ENCODE measurements at regions not wholly inside any gene's neighbourhood (a gene's known extent, or its start where the extent isn't known, plus 50 kb on each side); places are given as distances from the start of the nearest gene placed in this dataset.

DNA sequence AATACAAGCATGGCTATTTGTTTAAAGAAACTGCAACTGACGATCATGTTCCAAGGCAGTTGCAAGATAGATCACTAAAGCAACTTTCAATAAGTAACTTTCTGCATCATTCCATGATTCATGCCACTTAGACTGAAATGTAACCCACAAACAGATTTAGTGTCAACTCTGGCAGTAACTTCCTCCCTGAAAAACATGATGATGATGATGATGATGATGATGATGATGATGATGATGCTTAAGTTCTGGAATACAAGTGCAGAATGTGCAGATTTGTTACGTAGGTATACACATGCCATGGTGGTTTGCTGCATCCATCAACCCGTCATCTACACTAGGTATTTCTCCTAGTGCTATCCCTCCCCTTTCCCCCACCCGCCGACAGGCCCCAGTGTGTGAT lies 754.7 kb downstream of the INHBA start:
- TF ChIP-seq POLR2A (IDR thresholded peaks at IDR 0.05) (no peak), POLR2AphosphoS5 (IDR thresholded peaks at IDR 0.05) (no peak)
- TF ChIP-seq, protein P1, sequence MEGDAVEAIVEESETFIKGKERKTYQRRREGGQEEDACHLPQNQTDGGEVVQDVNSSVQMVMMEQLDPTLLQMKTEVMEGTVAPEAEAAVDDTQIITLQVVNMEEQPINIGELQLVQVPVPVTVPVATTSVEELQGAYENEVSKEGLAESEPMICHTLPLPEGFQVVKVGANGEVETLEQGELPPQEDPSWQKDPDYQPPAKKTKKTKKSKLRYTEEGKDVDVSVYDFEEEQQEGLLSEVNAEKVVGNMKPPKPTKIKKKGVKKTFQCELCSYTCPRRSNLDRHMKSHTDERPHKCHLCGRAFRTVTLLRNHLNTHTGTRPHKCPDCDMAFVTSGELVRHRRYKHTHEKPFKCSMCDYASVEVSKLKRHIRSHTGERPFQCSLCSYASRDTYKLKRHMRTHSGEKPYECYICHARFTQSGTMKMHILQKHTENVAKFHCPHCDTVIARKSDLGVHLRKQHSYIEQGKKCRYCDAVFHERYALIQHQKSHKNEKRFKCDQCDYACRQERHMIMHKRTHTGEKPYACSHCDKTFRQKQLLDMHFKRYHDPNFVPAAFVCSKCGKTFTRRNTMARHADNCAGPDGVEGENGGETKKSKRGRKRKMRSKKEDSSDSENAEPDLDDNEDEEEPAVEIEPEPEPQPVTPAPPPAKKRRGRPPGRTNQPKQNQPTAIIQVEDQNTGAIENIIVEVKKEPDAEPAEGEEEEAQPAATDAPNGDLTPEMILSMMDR (IDR thresholded peaks at IDR 0.05 in 8 of 11, conservative IDR thresholded peaks at IDR 0.05 in 3 of 11), result no peak
- no peak for DNase-seq
- no peaks in the 10 kb centered on the region for H3K27me3 ChIP-seq (replicated peaks in 1 of 7)
- H3K4me1 ChIP-seq, result no peaks in the 10 kb centered on the region
- H3K9me3 ChIP-seq, result peaks cover 7 to 47% (median 40%) of the 10 kb centered on the region in 8 donors
- no peaks in the 10 kb centered on the region for H3K36me3 ChIP-seq
- H3K27ac ChIP-seq, result no peak overlapping the region
- 87 to 95% (median 90%) methylated on average over 4 to 5 of the region's 5 CpGs for WGBS, 5 donors
- H3K4me3 ChIP-seq, result no peak overlapping the region
- intact Hi-C loops (cut with DNase I; ENCODE audit: low total_unique reads), result no loop called here

DNA sequence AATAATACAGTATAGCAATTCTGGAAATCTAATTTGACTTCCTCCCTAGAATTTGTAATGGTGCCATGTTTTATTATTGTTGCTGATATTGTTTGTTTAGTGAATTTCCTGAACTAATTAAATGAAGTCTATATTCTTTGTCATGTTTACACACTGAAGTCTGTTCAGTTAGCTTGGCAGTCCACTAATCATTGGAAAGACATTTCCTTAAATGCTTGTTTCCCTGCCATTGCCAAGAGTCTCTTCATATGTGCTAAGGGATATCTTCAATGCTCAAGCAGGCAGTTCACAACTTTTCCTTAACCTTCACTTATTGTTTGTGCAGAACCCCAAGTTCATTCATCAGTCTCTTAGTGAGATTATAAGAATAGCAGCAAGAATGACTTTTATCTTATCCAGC lies 755.3 kb downstream of the INHBA start:
- H3K27me3 ChIP-seq (replicated peaks in 1 of 7), result no peaks in the 10 kb centered on the region
- intact Hi-C loops (cut with DNase I; ENCODE audit: low total_unique reads), result no loop called here
- no peak overlapping the region for H3K4me3 ChIP-seq
- no peak for DNase-seq
- TF ChIP-seq, protein P1 (IDR thresholded peaks at IDR 0.05 in 8 of 11, conservative IDR thresholded peaks at IDR 0.05 in 3 of 11), result no peak
- TF ChIP-seq POLR2AphosphoS5 (IDR thresholded peaks at IDR 0.05), result no peak
- no peak for TF ChIP-seq POLR2A (IDR thresholded peaks at IDR 0.05)
- no peaks in the 10 kb centered on the region for H3K36me3 ChIP-seq
- H3K9me3 ChIP-seq, result peaks cover 7 to 52% (median 42%) of the 10 kb centered on the region in 8 donors
- H3K27ac ChIP-seq, result no peak overlapping the region
- H3K4me1 ChIP-seq, result no peaks in the 10 kb centered on the region

DNA sequence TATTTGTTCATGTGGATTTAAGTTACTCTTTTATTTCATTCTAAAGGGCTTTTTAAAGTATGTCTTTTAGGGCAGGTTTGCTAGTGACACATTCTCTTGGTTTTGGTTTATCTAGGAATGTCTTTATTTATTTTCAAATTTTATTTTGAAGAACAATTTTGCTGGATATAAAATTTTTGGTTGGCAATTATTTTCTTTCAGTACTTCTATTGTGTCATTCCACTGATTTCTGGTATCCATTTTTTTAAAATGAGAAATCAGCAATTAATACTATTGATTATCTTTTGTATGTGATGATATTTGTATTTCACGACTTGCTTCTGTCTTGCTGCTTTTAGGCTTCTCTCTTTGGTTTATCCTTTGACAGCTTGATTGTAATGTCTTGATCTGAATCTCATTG lies 756.3 kb downstream of the INHBA start:
- TF ChIP-seq, protein P1 (IDR thresholded peaks at IDR 0.05 in 8 of 11, conservative IDR thresholded peaks at IDR 0.05 in 3 of 11), result no peak
- TF ChIP-seq POLR2A (IDR thresholded peaks at IDR 0.05) (no peak), POLR2AphosphoS5 (IDR thresholded peaks at IDR 0.05) (no peak)

DNA sequence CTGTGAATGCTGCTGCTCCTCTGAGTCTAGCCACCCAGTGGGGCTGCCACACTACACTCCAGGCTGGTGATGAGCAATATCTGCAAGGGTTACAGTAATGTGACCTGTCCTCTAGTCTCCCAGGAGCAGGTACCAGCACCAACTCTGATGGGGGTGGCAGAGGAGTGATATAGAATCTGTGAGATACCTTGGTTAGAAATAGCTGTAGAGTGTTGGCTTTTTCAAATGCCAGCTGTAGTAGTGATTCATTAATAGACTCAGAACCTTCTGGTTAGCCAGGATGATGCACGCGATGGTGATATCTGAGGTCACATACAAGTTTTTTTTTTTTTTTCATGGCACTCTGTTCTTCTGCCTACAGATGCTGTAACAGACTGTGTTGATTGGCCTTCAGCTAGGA lies 757.1 kb downstream of the INHBA start:
- WGBS, 5 donors, result 72 to 98% (median 93%) methylated on average over 2 of the region's 2 CpGs
- H3K4me1 ChIP-seq, result no peaks in the 10 kb centered on the region
- no peak overlapping the region for H3K27ac ChIP-seq
- DNase-seq, result no peak
- intact Hi-C loops (cut with DNase I; ENCODE audit: low total_unique reads), result no loop called here
- no peaks in the 10 kb centered on the region for H3K36me3 ChIP-seq
- H3K27me3 ChIP-seq (replicated peaks in 1 of 7), result no peaks in the 10 kb centered on the region
- H3K9me3 ChIP-seq, result peaks cover 7 to 59% (median 46%) of the 10 kb centered on the region in 8 donors
- no peak overlapping the region for H3K4me3 ChIP-seq
- TF ChIP-seq POLR2A (IDR thresholded peaks at IDR 0.05), result no peak
- TF ChIP-seq, protein P1 (IDR thresholded peaks at IDR 0.05 in 8 of 11, conservative IDR thresholded peaks at IDR 0.05 in 3 of 11), result no peak

More for the DNA sequence above, 756.3 kb downstream of the INHBA start:
- 78 to 97% (median 81%) methylated on average over 1 of the region's 1 CpG for WGBS, 5 donors
- intact Hi-C loops (cut with DNase I; ENCODE audit: low total_unique reads), result no loop called here
- H3K36me3 ChIP-seq, result no peaks in the 10 kb centered on the region
- H3K4me1 ChIP-seq, result no peaks in the 10 kb centered on the region
- no peak overlapping the region for H3K4me3 ChIP-seq
- no peaks in the 10 kb centered on the region for H3K27me3 ChIP-seq (replicated peaks in 1 of 7)
- DNase-seq, result no peak
- peaks cover 7 to 59% (median 46%) of the 10 kb centered on the region in 8 donors for H3K9me3 ChIP-seq
- no peak overlapping the region for H3K27ac ChIP-seq
